Breast epithelium (tissue), 4 donors: ENCODE measurements at regions not wholly inside any gene's neighbourhood (a gene's known extent, or its start where the extent isn't known, plus 50 kb on each side); places are given as distances from the start of the nearest gene placed in this dataset.

Source experiments
- DNase-seq, 2 donors: peaks; one replicate each; pipeline ENCODE4 v3.0.0-alpha.2; 2019; ENCODE audit warnings: low spot score in 2 of 2
- H3K27ac ChIP-seq, 2 donors: fragments of 200-600 bp; sonication (generic) in 1 of 2; one replicate each; pipeline ENCODE4 v1.5.1; 2016 to 2019; ENCODE audit warnings: mild to moderate bottlenecking in 1 of 2
- H3K27me3 ChIP-seq, 2 donors: fragments of 200-600 bp; sonication (generic) in 1 of 2; one replicate each; pipeline versions ENCODE4 v1.5.1 to v1.6.0; 2017 to 2019; ENCODE audit warnings: control low read depth in 1 of 2, mild to moderate bottlenecking in 1 of 2
- H3K36me3 ChIP-seq: fragments of 200-600 bp; one replicate; pipeline ENCODE4 v1.5.1; 2019
- H3K4me1 ChIP-seq, 2 donors: fragments of 200-600 bp; sonication (generic); one replicate each; pipeline ENCODE4 v1.5.1; 2016 to 2019; ENCODE audit warnings: control low read depth in 1 of 2
- H3K4me3 ChIP-seq, 3 donors: fragments of 200-600 bp; sonication (generic); 1 replicate in 2 of 3; 2 replicates in 1 of 3; pipeline ENCODE4 v1.5.1; 2016 to 2019; ENCODE audit warnings: mild to moderate bottlenecking in 3 of 3, moderate library complexity in 2 of 3
- H3K9me3 ChIP-seq, 2 donors: fragments of 200-600 bp; sonication (generic) in 1 of 2; one replicate each; pipeline ENCODE4 v1.5.1; 2016 to 2019; ENCODE audit warnings: control low read depth in 1 of 2
- CTCF ChIP-seq, 3 donors: fragments of 450-650 bp; IDR thresholded peaks; one replicate each; pipeline ENCODE4 v1.5.1; 2016 to 2017; ENCODE audit warnings: antibody characterized with exemption in 3 of 3, mild to moderate bottlenecking in 3 of 3, moderate library complexity in 3 of 3
- POLR2A ChIP-seq: fragments of 450-650 bp; IDR thresholded peaks from one replicate; pipeline ENCODE4 v1.6.1; 2016; ENCODE audit warnings: antibody characterized with exemption, mild to moderate bottlenecking, moderate library complexity
- POLR2AphosphoS5 ChIP-seq, 3 donors: sonication (generic); formaldehyde crosslinking; IDR thresholded peaks; one replicate each; pipeline ENCODE4 v1.6.1; 2017; ENCODE audit warnings: antibody characterized with exemption in 3 of 3
- intact Hi-C: fragments of 100-400 bp; cut with DNase I; formaldehyde crosslinking; loops from one replicate; pipeline ENCODE4 v1.15.1; 2023; ENCODE audit warnings: low total_unique reads

GRCh38 chr12:105562199-105562971 is 231.9 kb downstream of the C12orf75 start:
- Histone ChIP-seq H3K4me3 (no peak overlapping the region), H3K27me3 (no peaks in the 10 kb centered on the region), H3K36me3 (no peaks in the 10 kb centered on the region), H3K9me3 (no peaks in the 10 kb centered on the region), H3K4me1 (no peaks in the 10 kb centered on the region), H3K27ac (no peak overlapping the region)
- DNase-seq, result peak in 1 of 2 donors; percentile 20
- intact Hi-C loops, result no loop called here
- TF ChIP-seq CTCF (IDR thresholded peaks at IDR 0.05) (no peak), POLR2AphosphoS5 (IDR thresholded peaks at IDR 0.05) (no peak), POLR2A (no peak)

GRCh38 chr12:105567061-105567460 is 236.6 kb downstream of the C12orf75 start:
- TF ChIP-seq CTCF (IDR thresholded peaks at IDR 0.05) (no peak), POLR2A (no peak), POLR2AphosphoS5 (IDR thresholded peaks at IDR 0.05) (no peak)
- no peak overlapping the region for H3K27ac ChIP-seq

GRCh38 chr12:105569886-105570285 is 239.4 kb downstream of the C12orf75 start:
- Histone ChIP-seq H3K27ac (no peak overlapping the region), H3K4me1 (no peaks in the 10 kb centered on the region), H3K27me3 (no peaks in the 10 kb centered on the region), H3K9me3 (no peaks in the 10 kb centered on the region), H3K4me3 (no peak overlapping the region), H3K36me3 (no peaks in the 10 kb centered on the region)
- TF ChIP-seq POLR2A (no peak), POLR2AphosphoS5 (IDR thresholded peaks at IDR 0.05) (no peak), CTCF (IDR thresholded peaks at IDR 0.05) (no peak)
- DNase-seq, result no peak
- intact Hi-C loops, result no loop called here

More at GRCh38 chr12:105567061-105567460, 236.6 kb downstream of the C12orf75 start:
- intact Hi-C loops, result no loop called here
- Histone ChIP-seq H3K9me3 (no peaks in the 10 kb centered on the region), H3K36me3 (no peaks in the 10 kb centered on the region), H3K27me3 (no peaks in the 10 kb centered on the region), H3K4me3 (no peak overlapping the region), H3K4me1 (no peaks in the 10 kb centered on the region)
- no peak for DNase-seq

GRCh38 chr12:105570944-105571343 is 240.5 kb downstream of the C12orf75 start:
- TF ChIP-seq POLR2AphosphoS5 (IDR thresholded peaks at IDR 0.05), result no peak
- TF ChIP-seq CTCF (IDR thresholded peaks at IDR 0.05), result no peak
- TF ChIP-seq POLR2A, result no peak
- intact Hi-C loops, result no loop called here
- H3K27ac ChIP-seq, result no peak overlapping the region

GRCh38 chr12:105573574-105573973 is 243.1 kb downstream of the C12orf75 start:
- H3K27ac ChIP-seq, result no peak overlapping the region
- no peak for DNase-seq
- no peaks in the 10 kb centered on the region for H3K4me1 ChIP-seq
- H3K4me3 ChIP-seq, result no peak overlapping the region
- TF ChIP-seq POLR2AphosphoS5 (IDR thresholded peaks at IDR 0.05) (no peak), CTCF (IDR thresholded peaks at IDR 0.05) (no peak), POLR2A (no peak)
- no peaks in the 10 kb centered on the region for H3K27me3 ChIP-seq
- H3K36me3 ChIP-seq, result no peaks in the 10 kb centered on the region
- intact Hi-C loops, result no loop called here
- H3K9me3 ChIP-seq, result no peaks in the 10 kb centered on the region

More at GRCh38 chr12:105570944-105571343, 240.5 kb downstream of the C12orf75 start:
- H3K4me3 ChIP-seq, result no peak overlapping the region
- H3K27me3 ChIP-seq, result no peaks in the 10 kb centered on the region
- DNase-seq, result no peak
- no peaks in the 10 kb centered on the region for H3K9me3 ChIP-seq
- H3K4me1 ChIP-seq, result no peaks in the 10 kb centered on the region
- H3K36me3 ChIP-seq, result no peaks in the 10 kb centered on the region
